Stimulated activated naive CD8-positive, alpha-beta T cell treated with anti-CD3 and anti-CD28 coated beads, Interleukin-15, Interleukin-2, amounts not matched to agents 100 ng/mL and 50 ng/mL, for 24 hours (primary cell): ENCODE measurements at regions not wholly inside any gene's neighbourhood (a gene's known extent, or its start where the extent isn't known, plus 50 kb on each side); places are given as distances from the start of the nearest gene placed in this dataset.
"Not testable (repeated sequence)": the region's sequence is repeated elsewhere in the genome, so short reads cannot be mapped to it uniquely, and the experiment has no call there.

ENCODE experiments used
- H3K27ac Mint-ChIP-seq: one replicate; pipeline ENCODE4 v1.8.0; 2021; ENCODE audit warnings: mild to moderate bottlenecking, mixed read lengths
- H3K27me3 Mint-ChIP-seq: one replicate; pipeline ENCODE4 v1.8.0; 2021; ENCODE audit warnings: mixed read lengths
- H3K36me3 Mint-ChIP-seq: one replicate; pipeline ENCODE4 v1.8.0; 2021; ENCODE audit warnings: low read depth, mixed read lengths
- H3K4me1 Mint-ChIP-seq: one replicate; pipeline ENCODE4 v1.8.0; 2021; ENCODE audit warnings: low read depth, mixed read lengths
- H3K4me3 Mint-ChIP-seq: one replicate; pipeline ENCODE4 v1.8.0; 2021; ENCODE audit warnings: mild to moderate bottlenecking, mixed read lengths
- H3K9me3 Mint-ChIP-seq: one replicate; pipeline ENCODE4 v1.8.0; 2021; ENCODE audit warnings: mixed read lengths

DNA sequence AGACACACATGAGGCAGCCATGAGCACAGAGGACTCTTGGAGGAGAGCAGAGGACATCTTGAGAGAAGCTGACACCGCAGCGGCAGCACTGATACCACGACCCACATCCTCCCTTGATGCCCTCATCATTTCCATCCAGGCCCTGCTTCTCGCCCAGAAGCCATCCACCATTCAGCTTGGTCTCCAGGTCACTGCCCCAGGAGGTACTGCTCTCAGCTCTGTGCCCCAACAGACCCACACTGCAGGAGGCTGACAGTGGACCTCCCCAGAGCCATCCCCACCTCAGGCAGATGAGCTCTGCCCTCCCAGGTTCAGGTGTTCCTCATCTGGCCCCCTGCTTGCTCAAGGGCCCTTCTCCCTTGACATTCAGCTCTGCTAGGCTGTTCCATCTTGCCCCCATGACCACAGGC is 74.9 kb downstream of the ACKR3 start:
- no peaks in the 10 kb centered on the region for H3K27me3 Mint-ChIP-seq
- H3K9me3 Mint-ChIP-seq, result no peaks in the 10 kb centered on the region
- no peak overlapping the region for H3K4me3 Mint-ChIP-seq
- H3K36me3 Mint-ChIP-seq, result no peaks in the 10 kb centered on the region
- no peak overlapping the region for H3K27ac Mint-ChIP-seq
- H3K4me1 Mint-ChIP-seq, result no peaks in the 10 kb centered on the region

GRCh38 chr2:236645141-236645540 is 75.5 kb downstream of the ACKR3 start:
- not testable (repeated sequence) for H3K27me3 Mint-ChIP-seq, H3K4me1 Mint-ChIP-seq, H3K27ac Mint-ChIP-seq, H3K9me3 Mint-ChIP-seq, H3K36me3 Mint-ChIP-seq, H3K4me3 Mint-ChIP-seq

DNA sequence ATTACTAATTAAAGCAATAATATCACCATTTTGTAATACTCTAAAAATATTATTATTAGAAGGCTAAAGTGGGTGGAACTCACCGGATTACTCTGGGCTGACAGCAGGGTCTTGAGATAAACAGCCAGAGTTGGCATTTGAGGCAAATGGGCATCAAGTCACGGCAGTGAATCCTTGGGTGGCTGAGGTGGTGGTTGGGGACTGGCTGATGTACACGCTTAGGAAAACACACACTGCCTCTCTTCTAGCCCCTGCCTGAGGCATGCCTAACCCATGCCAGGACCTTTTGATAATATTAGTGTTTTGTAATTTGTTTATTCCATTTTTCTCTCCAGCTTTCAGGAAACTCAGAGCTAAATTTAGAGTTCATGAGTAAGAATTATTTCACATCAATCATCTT is 76.8 kb downstream of the ACKR3 start:
- peaks cover 5% of the 10 kb centered on the region for H3K9me3 Mint-ChIP-seq
- no peak overlapping the region for H3K27ac Mint-ChIP-seq
- peaks cover 9% of the 10 kb centered on the region for H3K27me3 Mint-ChIP-seq
- no peak overlapping the region for H3K4me3 Mint-ChIP-seq
- no peaks in the 10 kb centered on the region for H3K36me3 Mint-ChIP-seq
- H3K4me1 Mint-ChIP-seq, result no peaks in the 10 kb centered on the region

- H3K4me3 Mint-ChIP-seq, result no peak overlapping the region
- peaks cover 9% of the 10 kb centered on the region for H3K27me3 Mint-ChIP-seq
- peaks cover 5% of the 10 kb centered on the region for H3K9me3 Mint-ChIP-seq
- H3K27ac Mint-ChIP-seq, result no peak overlapping the region
- H3K4me1 Mint-ChIP-seq, result no peaks in the 10 kb centered on the region
- H3K36me3 Mint-ChIP-seq, result no peaks in the 10 kb centered on the region
Observed at GRCh38 chr2:236646871-236647270, 77.2 kb downstream of the ACKR3 start.

DNA sequence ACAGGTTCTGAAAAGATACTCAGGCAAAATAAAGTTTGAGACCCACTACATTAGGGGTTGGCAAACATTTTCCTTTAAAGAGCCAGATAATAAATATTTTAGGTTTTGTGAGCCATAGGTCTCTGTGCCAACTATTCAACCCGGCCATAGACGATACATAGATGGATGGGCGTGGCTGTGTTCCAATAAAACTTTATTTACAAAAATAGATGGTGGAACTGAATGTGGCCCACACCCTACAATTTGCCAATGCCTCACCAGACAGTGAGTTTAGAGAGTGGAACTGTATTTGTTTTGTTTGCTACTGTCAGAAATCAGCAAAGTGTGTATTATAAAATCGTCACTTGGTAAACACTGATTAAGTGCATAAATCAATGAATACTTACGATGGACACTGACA is 78.0 kb downstream of the ACKR3 start:
- Mint-ChIP-seq H3K36me3 (no peaks in the 10 kb centered on the region), H3K27me3 (peaks cover 9% of the 10 kb centered on the region), H3K4me3 (no peak overlapping the region), H3K27ac (no peak overlapping the region), H3K4me1 (no peaks in the 10 kb centered on the region), H3K9me3 (peaks cover 5% of the 10 kb centered on the region)

DNA sequence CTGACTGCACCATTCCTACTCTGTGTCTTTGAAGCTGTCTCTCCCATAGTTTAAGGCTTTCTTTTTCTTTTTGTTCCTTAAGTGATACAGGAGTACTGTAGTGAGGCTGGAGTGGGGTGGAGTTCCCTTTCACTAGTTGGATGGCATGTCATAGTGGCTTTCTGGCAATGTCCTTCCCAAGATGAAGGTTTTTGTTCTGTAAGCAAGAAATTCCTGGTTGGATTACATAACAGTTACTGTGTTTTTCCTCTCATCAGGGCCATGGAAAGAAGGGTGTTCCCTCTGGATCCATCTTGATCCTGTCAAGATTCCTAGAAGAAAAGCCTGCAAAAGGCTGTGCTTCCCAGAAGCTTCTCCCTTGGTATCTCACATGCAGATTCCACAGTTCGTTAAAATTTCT is 84.2 kb downstream of the ACKR3 start:
- Mint-ChIP-seq H3K27me3 (peaks cover 19% of the 10 kb centered on the region), H3K4me3 (no peak overlapping the region), H3K36me3 (no peaks in the 10 kb centered on the region), H3K27ac (no peak overlapping the region), H3K4me1 (no peaks in the 10 kb centered on the region), H3K9me3 (peaks cover 5% of the 10 kb centered on the region)

DNA sequence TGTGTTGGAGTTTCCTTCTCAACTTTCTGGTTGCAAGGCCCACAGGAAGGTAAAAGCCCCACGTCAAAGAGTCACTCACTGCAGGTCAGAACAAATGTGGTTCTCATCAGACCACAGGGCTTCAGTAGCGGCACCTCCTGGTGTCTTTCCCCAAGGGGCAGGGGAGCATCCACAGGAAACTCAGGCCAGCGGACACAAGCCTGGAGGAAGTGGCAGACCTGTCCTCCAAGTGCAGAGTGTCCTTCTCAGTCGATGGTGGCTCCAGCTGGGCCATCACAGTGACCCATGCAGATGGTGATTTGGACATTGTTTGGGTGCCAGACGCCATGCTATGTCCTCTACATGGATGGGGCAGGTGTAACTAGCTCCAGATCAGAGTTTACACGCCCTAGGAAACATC is 84.9 kb downstream of the ACKR3 start:
- H3K27ac Mint-ChIP-seq, result no peak overlapping the region

GRCh38 chr2:236656166-236656565 is 86.5 kb downstream of the ACKR3 start:
- Mint-ChIP-seq H3K27me3 (peaks cover 23% of the 10 kb centered on the region), H3K4me3 (no peak overlapping the region), H3K4me1 (no peaks in the 10 kb centered on the region), H3K27ac (no peak overlapping the region), H3K9me3 (no peaks in the 10 kb centered on the region), H3K36me3 (no peaks in the 10 kb centered on the region)

More for the DNA sequence above, 84.9 kb downstream of the ACKR3 start:
- Mint-ChIP-seq H3K4me1 (no peaks in the 10 kb centered on the region), H3K27me3 (peaks cover 25% of the 10 kb centered on the region), H3K9me3 (peaks cover 5% of the 10 kb centered on the region), H3K4me3 (no peak overlapping the region), H3K36me3 (no peaks in the 10 kb centered on the region)

DNA sequence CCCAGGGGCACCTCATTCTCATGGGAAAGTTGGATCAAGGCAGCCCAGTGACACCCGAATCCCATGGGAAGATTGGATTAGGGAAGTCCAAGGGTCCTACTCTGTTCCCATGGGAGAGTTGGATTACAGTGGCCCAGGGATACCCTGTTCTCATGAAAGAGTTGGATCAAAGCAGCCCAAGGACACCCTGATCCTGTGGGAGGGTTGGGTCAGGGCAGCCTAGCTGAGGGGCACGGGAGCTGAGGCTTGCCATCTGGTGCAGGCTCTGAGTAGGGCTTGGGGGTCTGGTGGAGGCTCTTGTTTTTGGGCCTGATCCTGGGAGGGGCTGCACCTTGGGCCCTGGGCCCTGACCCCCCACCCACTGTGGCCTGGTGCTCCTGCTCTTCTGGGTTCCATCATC is 87.1 kb downstream of the ACKR3 start:
- no peaks in the 10 kb centered on the region for H3K4me1 Mint-ChIP-seq
- H3K27me3 Mint-ChIP-seq, result peaks cover 23% of the 10 kb centered on the region
- no peak overlapping the region for H3K27ac Mint-ChIP-seq
- H3K36me3 Mint-ChIP-seq, result no peaks in the 10 kb centered on the region
- no peaks in the 10 kb centered on the region for H3K9me3 Mint-ChIP-seq
- no peak overlapping the region for H3K4me3 Mint-ChIP-seq

GRCh38 chr2:236657215-236657614 is 87.6 kb downstream of the ACKR3 start:
- Mint-ChIP-seq H3K36me3 (no peaks in the 10 kb centered on the region), H3K4me1 (no peaks in the 10 kb centered on the region), H3K27me3 (peaks cover 24% of the 10 kb centered on the region), H3K9me3 (no peaks in the 10 kb centered on the region), H3K4me3 (no peak overlapping the region), H3K27ac (no peak overlapping the region)

- H3K9me3 Mint-ChIP-seq, result no peaks in the 10 kb centered on the region
- no peak overlapping the region for H3K27ac Mint-ChIP-seq
- no peak overlapping the region for H3K4me3 Mint-ChIP-seq
- H3K36me3 Mint-ChIP-seq, result no peaks in the 10 kb centered on the region
- peaks cover 26% of the 10 kb centered on the region for H3K27me3 Mint-ChIP-seq
- no peaks in the 10 kb centered on the region for H3K4me1 Mint-ChIP-seq
Observed at GRCh38 chr2:236657801-236658200, 88.2 kb downstream of the ACKR3 start.

GRCh38 chr2:236658974-236659757 is 89.5 kb downstream of the ACKR3 start:
- no peaks in the 10 kb centered on the region for H3K36me3 Mint-ChIP-seq
- H3K27ac Mint-ChIP-seq, result no peak overlapping the region
- peaks cover 26% of the 10 kb centered on the region for H3K27me3 Mint-ChIP-seq
- no peak overlapping the region for H3K4me3 Mint-ChIP-seq
- no peaks in the 10 kb centered on the region for H3K9me3 Mint-ChIP-seq
- no peaks in the 10 kb centered on the region for H3K4me1 Mint-ChIP-seq

DNA sequence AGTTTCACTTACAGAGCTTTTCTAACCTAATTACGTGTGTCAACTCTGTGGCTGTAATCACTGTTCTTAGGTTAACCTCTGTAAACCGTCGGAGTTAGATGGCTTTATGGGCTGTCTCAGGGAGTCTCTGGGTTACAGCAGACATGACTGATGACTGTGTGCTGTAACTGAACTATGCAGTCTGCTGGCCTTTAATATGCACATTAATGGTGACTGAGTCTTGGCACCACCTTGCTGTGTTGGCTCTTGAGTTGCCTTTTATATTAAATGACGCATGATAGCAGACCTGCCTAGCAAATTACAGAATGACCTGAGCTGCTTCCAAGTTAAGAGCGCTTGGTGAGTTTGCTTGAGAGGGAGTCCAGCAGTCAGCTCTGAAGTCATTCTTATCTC is 90.1 kb downstream of the ACKR3 start:
- no peak overlapping the region for H3K4me3 Mint-ChIP-seq
- no peaks in the 10 kb centered on the region for H3K4me1 Mint-ChIP-seq
- no peak overlapping the region for H3K27ac Mint-ChIP-seq
- H3K9me3 Mint-ChIP-seq, result no peaks in the 10 kb centered on the region
- H3K27me3 Mint-ChIP-seq, result peaks cover 26% of the 10 kb centered on the region
- H3K36me3 Mint-ChIP-seq, result no peaks in the 10 kb centered on the region

DNA sequence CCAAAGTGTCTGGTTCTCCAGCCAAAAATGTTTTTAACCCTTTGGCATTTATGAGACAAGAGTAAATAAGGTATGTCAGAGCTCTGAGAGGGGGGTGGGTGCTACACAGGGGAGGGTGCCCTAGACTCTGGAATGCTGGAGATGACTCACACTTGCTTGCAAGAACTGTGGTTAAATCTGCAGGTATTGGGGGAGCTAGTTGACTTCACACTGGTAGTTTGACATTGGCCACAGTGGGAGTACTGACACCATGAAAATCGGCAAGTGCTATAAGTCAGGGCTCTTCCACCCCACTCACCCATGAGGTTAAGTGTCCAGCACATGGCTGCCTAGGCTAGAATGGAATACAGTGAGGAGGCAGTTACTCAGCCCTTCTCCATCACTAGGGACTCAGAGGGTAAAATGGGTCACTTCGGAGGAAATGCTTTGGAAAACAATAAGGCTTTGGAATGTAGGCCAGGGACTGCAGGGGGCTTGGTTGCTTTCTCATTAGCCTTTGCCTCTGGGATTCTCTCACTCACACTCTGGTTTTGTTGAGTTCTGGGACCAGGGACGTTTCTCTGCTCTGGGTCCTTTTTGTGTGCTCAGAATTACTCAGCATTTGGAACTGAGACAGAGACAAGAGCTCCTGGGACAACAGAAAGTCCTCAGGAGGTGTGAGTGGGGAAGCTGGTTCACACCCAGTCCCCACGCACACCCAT is 91.6 kb downstream of the ACKR3 start:
- H3K4me1 Mint-ChIP-seq, result no peaks in the 10 kb centered on the region
- peaks cover 23% of the 10 kb centered on the region for H3K27me3 Mint-ChIP-seq
- no peak overlapping the region for H3K27ac Mint-ChIP-seq
- H3K9me3 Mint-ChIP-seq, result no peaks in the 10 kb centered on the region
- H3K4me3 Mint-ChIP-seq, result no peak overlapping the region
- no peaks in the 10 kb centered on the region for H3K36me3 Mint-ChIP-seq

GRCh38 chr2:236661762-236662110 is 92.1 kb downstream of the ACKR3 start:
- Mint-ChIP-seq H3K9me3 (no peaks in the 10 kb centered on the region), H3K4me3 (no peak overlapping the region), H3K4me1 (no peaks in the 10 kb centered on the region), H3K27me3 (peaks cover 23% of the 10 kb centered on the region), H3K27ac (no peak overlapping the region), H3K36me3 (no peaks in the 10 kb centered on the region)
